ENCODE measurements at regions not wholly inside any gene's neighbourhood (a gene's known extent, or its start where the extent isn't known, plus 50 kb on each side); places are given as distances from the start of the nearest gene placed in this dataset.
A peak's percentile ranks its signal among the peaks of the same experiment; 100 is the strongest.
"Not testable (repeated sequence)": the region's sequence is repeated elsewhere in the genome, so short reads cannot be mapped to it uniquely, and the experiment has no call there.

DNA sequence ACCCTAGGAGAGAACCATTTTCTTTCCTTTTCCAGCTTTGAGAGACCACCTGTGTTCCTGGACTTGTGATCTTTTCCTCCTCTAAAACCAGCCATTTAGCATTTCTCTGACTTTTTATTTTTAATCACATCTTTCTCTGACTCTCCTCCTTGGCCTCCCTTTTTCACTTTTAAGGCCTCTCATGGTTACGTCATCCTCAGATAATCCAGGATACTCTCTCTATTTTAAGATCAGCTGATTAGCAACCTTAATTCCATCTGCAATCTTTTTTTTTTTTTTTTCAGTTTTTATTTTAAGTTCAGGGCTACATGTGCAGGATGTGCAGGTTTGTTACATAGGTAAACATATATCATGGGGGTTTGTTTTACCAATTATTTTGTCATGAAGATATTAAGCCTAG lies 54.0 kb downstream of the RFPL4B start:
- in situ Hi-C loops (cut with HindIII; ENCODE audit: low pct_unique_long_range_greater_than_20kb, low sequenced_read_pairs), result no loop called here
- no peak for TF ChIP-seq JUND (IDR thresholded peaks at IDR 0.05; ENCODE audit: low read depth)
- DNase-seq (ENCODE audit: low read depth in 1 of 2, low spot score in 1 of 2), result no peak

DNA sequence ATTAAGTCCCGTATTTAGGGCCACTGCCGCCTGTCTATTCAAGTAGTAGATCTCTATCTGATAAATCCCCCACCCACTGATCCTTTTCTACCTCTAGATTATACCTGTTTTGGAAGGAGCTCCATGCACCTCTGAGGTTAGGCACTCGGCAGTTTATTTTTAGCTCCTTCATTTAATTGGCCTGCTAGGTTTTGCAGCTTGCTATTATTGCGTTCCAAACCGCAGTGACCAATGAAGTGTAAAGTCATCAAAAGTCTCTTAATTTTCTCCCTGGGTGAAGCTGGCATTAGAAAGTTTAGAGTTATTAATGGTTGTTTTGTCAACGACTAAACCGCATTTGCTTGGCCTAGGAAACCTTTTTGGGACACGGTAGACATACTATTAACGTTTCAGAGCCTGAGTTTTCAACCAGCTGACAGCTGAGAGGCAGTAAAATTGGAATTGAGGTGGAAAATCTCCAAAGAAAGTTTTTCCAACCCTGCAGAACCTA lies 60.0 kb downstream of the RFPL4B start:
- in situ Hi-C loops (cut with HindIII; ENCODE audit: low pct_unique_long_range_greater_than_20kb, low sequenced_read_pairs), result no loop called here
- TF ChIP-seq JUND (IDR thresholded peaks at IDR 0.05; ENCODE audit: low read depth), result no peak
- DNase-seq (ENCODE audit: low read depth in 1 of 2, low spot score in 1 of 2), result no peak

DNA sequence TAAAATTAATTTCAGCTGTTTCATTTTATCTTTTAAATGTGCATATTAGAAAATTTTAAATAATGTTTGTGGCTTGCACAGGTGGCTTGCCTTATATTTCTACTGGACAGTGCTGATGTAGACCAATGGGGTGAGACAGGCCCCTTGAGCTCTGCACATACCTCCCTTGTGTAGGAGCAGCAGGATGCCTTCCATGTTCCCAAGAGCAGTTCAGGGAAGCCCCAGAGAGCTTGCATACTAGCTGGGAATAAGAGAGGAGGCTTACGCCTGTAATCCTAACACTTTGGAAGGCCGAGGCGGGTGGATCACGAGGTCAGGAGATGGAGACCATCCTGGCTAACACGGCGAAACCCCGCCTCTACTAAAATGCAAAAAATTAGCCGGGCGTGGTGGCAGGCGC lies 61.4 kb downstream of the RFPL4B start:
- in situ Hi-C loops (cut with HindIII; ENCODE audit: low pct_unique_long_range_greater_than_20kb, low sequenced_read_pairs), result no loop called here
- TF ChIP-seq JUND (IDR thresholded peaks at IDR 0.05; ENCODE audit: low read depth), result no peak
- no peak for DNase-seq (ENCODE audit: low read depth in 1 of 2, low spot score in 1 of 2)

DNA sequence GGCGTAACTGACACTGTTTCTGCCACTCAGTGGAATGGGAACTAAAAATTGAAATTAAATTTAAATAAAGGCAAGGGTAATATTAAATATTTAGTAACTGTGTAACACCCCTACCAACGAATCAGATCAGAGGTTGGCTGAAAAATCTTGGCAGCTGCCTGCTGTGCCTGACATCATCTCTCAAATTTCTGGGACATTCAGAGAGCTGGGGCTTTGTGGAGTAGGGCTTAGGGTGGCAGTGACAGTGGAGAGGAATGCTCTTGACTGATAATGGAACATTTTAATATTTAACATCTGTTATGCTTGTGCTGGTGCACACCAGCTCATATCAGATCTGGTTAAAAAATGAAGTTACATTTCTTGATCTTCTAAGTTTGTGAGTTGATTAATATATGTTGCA lies 62.2 kb downstream of the RFPL4B start:
- TF ChIP-seq JUND (IDR thresholded peaks at IDR 0.05; ENCODE audit: low read depth), result no peak
- in situ Hi-C loops (cut with HindIII; ENCODE audit: low pct_unique_long_range_greater_than_20kb, low sequenced_read_pairs), result no loop called here
- no peak for DNase-seq (ENCODE audit: low read depth in 1 of 2, low spot score in 1 of 2)

DNA sequence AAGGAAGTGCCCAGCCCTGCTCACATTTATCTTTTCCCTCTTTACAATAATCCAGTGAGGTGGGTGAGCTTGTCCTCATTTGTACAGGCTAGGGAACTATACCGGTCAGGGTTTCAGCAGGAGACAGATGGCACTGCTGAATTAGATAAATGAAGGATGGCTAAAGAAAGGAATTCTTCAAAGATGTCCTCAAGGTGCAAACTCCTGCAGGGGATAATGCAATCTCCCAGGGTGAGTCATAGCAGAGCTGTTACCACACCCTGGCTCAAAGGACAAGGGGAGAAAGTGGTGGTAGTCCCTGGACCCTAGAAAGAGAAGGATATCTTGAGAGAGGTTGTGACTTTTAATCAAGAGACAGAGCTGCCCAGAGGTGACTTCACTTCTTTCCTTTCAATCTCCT lies 66.7 kb downstream of the RFPL4B start:
- no peak for TF ChIP-seq JUND (IDR thresholded peaks at IDR 0.05; ENCODE audit: low read depth)
- no peak for DNase-seq (ENCODE audit: low read depth in 1 of 2, low spot score in 1 of 2)

DNA sequence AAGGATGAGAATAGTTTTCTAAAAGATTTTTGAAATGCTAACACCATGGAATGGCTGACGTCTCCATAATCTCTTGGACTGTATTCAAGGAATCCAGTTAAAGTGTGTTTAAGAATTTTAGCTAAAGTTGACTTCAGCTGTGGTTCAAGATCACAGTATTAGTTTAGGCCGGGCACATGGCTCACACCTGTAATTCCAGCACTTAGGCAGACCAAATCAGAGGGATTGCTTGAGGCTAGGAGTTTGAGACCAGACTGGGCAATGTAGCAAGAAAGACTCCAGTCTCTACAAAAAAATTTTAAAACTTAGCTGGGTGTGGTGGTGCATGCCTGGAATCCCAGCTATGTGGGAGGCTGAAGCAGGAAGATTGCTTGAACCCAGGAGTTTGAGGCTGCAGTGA lies 68.2 kb downstream of the RFPL4B start:
- in situ Hi-C loops (cut with HindIII; ENCODE audit: low pct_unique_long_range_greater_than_20kb, low sequenced_read_pairs), result no loop called here
- TF ChIP-seq JUND (IDR thresholded peaks at IDR 0.05; ENCODE audit: low read depth), result no peak
- DNase-seq (ENCODE audit: low read depth in 1 of 2, low spot score in 1 of 2), result no peak

More for the DNA sequence above, 66.7 kb downstream of the RFPL4B start:
- in situ Hi-C loops (cut with HindIII; ENCODE audit: low pct_unique_long_range_greater_than_20kb, low sequenced_read_pairs), result no loop called here

DNA sequence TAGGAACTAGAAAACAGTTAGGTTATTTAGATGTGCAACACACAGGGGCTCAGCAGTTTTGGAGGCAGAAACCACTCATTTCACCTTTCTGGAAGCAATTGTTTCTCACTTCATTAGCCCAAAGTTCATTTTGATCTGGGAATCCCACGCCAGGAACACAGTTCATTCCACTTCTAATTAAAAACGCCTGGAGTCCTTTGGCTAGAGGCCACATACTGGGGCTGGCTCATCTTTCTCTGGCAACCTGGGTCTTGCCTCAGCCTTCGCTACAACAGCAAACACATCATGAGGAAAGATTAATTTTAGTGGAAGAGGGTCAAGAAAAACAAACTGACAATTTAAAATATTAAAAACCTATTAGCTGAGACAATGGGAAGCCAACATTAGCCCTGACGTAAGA lies 69.7 kb downstream of the RFPL4B start:
- in situ Hi-C loops (cut with HindIII; ENCODE audit: low pct_unique_long_range_greater_than_20kb, low sequenced_read_pairs), result no loop called here
- TF ChIP-seq JUND (IDR thresholded peaks at IDR 0.05; ENCODE audit: low read depth), result no peak
- no peak for DNase-seq (ENCODE audit: low read depth in 1 of 2, low spot score in 1 of 2)

DNA sequence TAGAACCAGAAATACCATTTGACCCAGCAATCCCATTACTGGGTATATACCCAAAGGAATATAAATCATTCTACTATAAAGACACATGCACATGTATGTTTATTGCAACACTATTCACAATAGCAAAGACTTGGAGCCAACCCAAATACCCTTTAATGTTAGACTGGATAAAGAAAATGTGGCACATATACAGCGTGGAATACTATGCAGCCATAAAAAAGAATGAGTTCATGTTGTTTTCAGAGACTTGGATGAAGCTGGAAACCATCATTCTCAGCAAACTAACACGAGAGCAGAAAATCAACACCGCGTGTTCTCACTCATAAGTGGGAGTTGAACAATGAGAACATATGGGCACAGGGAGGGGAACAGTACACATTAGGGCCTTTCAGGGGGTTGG lies 79.9 kb downstream of the RFPL4B start:
- in situ Hi-C loops (cut with HindIII; ENCODE audit: low pct_unique_long_range_greater_than_20kb, low sequenced_read_pairs); DNase-seq (ENCODE audit: low read depth in 1 of 2, low spot score in 1 of 2): not testable (repeated sequence)

DNA sequence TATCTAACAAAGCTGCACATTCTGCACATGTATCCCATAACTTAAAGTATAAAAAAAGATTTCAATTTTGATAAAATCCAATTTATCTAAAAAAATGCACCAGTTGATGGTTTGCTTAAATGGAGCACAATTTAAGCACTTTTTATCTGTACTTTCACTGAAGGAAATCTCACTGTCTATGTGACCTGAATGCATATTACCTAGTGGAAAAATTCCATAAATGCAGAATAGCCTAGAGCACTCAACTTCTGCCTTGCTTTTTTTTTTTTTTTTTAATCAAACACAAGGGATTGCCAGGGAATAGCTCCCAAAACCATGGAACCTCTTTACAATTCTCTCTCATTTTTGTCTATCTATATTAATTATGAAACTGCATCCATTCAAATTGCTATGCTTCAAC lies 80.4 kb downstream of the RFPL4B start:
- in situ Hi-C loops (cut with HindIII; ENCODE audit: low pct_unique_long_range_greater_than_20kb, low sequenced_read_pairs), result no loop called here
- TF ChIP-seq JUND (IDR thresholded peaks at IDR 0.05; ENCODE audit: low read depth), result no peak

DNA sequence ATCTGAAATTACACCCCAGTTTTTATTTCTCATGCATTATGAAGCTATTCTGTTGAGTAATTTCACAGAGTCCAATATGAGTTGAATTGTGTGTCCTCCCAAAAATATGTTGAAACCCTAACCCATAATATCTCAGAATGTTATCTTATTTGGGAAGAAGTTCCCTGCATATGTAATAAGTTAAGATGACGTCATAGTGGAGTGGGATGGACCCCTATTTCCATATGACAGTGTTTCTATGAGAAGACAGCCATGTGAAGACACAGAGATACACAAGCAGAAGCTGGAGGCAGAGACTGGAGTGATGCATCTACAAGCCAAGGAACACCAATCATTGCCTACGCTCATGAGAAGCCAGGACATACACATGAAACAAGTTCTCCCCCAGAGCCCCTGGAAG lies 81.3 kb downstream of the RFPL4B start:
- TF ChIP-seq JUND (IDR thresholded peaks at IDR 0.05; ENCODE audit: low read depth), result no peak
- in situ Hi-C loops (cut with HindIII; ENCODE audit: low pct_unique_long_range_greater_than_20kb, low sequenced_read_pairs), result no loop called here
- no peak for DNase-seq (ENCODE audit: low read depth in 1 of 2, low spot score in 1 of 2)

More for the DNA sequence above, 80.4 kb downstream of the RFPL4B start:
- DNase-seq (ENCODE audit: low read depth in 1 of 2, low spot score in 1 of 2), result no peak

DNA sequence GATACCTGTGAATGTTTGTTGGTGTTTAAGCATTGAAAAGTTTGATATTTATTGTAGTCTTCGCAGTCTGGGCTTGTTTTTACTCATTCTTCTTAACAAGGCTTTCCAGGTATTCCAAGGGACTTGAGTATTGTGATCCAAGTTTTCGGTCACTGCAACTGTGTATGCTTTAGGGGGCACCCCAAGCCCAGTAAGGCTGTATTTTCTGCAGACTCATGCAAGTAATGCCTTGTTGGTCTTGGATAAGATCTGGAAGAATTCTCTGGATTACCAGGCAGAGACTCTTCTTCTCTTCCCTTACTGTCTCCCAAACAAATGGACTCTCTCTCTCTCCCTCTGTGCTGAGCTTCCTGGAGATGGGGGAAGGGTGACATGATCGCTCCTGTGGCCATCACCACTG lies 82.1 kb downstream of the RFPL4B start:
- no peak for TF ChIP-seq JUND (IDR thresholded peaks at IDR 0.05; ENCODE audit: low read depth)
- in situ Hi-C loops (cut with HindIII; ENCODE audit: low pct_unique_long_range_greater_than_20kb, low sequenced_read_pairs), result no loop called here
- DNase-seq (ENCODE audit: low read depth in 1 of 2, low spot score in 1 of 2), result peak in 1 of 2 experiments; percentile 16

DNA sequence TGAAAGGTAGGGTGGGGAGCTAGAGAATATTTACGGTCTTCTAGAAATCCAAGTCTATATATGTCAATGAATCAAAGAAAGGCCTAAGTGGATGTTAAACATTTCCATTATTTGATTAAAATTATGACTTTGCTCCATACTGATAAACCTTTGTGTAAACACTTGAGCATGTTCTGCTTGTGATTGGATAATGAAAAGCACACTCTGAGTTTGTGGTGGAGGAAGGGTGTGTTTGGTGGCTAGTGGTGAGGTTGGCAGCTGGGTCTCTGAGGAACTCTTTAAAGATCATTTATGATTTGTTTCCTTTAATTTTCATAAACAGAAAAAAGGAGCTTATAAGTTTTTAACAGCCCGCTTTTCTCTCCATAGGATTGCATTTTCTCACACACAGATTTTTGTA lies 84.7 kb downstream of the RFPL4B start:
- TF ChIP-seq JUND (IDR thresholded peaks at IDR 0.05; ENCODE audit: low read depth), result no peak
- no peak for DNase-seq (ENCODE audit: low read depth in 1 of 2, low spot score in 1 of 2)
- in situ Hi-C loops (cut with HindIII; ENCODE audit: low pct_unique_long_range_greater_than_20kb, low sequenced_read_pairs), result no loop called here

DNA sequence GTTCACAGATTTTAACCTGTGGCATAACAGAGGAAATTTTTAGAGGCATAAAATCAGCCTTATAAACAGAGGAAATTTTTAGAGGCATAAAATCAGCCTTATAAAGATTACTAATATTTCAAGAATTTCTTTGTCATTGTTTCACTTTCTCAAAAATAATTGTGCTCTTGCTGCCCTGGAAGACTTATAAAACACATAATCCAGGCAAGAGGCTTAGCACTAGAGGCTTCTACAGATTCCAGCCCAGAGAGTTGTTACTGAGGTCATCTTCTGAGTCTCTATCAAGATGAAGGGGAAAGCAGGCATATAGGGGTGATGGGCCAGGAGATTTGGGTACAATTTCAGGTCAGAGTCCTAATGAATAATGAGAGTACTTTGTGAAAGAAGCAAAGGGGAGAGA lies 85.7 kb downstream of the RFPL4B start:
- DNase-seq (ENCODE audit: low read depth in 1 of 2, low spot score in 1 of 2), result no peak
- no peak for TF ChIP-seq JUND (IDR thresholded peaks at IDR 0.05; ENCODE audit: low read depth)
- in situ Hi-C loops (cut with HindIII; ENCODE audit: low pct_unique_long_range_greater_than_20kb, low sequenced_read_pairs), result no loop called here

DNA sequence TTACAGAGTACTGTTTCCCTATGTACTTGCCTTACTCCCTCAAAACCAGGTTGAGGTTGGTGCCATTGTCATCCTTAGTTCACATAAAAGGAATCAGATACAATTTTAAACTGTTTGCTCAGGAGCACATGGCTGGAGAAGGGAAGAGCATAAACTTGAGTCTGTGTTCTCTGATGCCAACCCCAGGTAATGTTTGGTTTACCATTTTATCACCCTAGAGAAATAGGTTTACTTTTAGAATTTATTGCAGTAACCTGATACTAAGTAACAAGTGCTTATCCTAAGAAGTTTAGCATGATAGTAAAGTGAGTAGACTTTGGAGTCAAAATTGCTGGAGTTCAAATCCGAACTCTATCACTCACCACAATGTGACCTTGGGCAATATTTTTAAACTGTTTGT lies 86.3 kb downstream of the RFPL4B start:
- no peak for TF ChIP-seq JUND (IDR thresholded peaks at IDR 0.05; ENCODE audit: low read depth)

More for the DNA sequence above, 86.3 kb downstream of the RFPL4B start:
- no peak for DNase-seq (ENCODE audit: low read depth in 1 of 2, low spot score in 1 of 2)
- in situ Hi-C loops (cut with HindIII; ENCODE audit: low pct_unique_long_range_greater_than_20kb, low sequenced_read_pairs), result no loop called here
